GM12874 (cell line): ENCODE measurements at regions not wholly inside any gene's neighbourhood (a gene's known extent, or its start where the extent isn't known, plus 50 kb on each side); places are given as distances from the start of the nearest gene placed in this dataset.

ENCODE experiments used
- TF ChIP-seq, protein P1 (sequence below): IDR thresholded peaks from 2 replicates; pipeline ENCODE4 v1.5.1; 2011; ENCODE audit warnings: low read depth, mild to moderate bottlenecking, control low read depth, low read length, moderate library complexity; ENCODE audit not compliant: insufficient read depth

DNA sequence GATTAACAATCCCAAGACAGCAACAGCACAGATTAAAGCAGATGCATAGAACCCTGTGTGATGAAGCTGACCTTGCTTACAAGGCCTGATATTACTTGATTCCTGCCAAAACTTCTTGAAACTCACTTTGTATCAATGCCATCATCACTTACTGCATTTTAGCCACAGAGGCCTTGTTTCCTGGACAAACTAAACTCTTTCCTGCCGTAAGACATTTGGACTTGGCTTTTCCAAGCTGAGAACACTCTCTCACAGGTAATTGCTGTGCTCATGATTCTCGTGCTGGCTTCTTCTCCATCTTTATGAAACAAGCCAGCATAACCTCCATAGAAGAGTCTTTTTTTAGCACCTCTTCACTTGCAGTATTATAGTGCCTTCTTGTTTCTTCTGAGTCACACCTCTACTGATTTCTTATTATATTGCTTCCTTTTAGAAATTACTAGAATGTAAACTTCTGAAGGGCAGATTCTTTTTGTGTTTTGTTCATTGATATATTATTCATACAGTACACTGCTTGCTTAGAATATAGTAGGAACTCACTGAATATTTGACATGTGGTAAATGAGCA lies 456.5 kb upstream of the ZNF608 start:
- TF ChIP-seq, protein P1, sequence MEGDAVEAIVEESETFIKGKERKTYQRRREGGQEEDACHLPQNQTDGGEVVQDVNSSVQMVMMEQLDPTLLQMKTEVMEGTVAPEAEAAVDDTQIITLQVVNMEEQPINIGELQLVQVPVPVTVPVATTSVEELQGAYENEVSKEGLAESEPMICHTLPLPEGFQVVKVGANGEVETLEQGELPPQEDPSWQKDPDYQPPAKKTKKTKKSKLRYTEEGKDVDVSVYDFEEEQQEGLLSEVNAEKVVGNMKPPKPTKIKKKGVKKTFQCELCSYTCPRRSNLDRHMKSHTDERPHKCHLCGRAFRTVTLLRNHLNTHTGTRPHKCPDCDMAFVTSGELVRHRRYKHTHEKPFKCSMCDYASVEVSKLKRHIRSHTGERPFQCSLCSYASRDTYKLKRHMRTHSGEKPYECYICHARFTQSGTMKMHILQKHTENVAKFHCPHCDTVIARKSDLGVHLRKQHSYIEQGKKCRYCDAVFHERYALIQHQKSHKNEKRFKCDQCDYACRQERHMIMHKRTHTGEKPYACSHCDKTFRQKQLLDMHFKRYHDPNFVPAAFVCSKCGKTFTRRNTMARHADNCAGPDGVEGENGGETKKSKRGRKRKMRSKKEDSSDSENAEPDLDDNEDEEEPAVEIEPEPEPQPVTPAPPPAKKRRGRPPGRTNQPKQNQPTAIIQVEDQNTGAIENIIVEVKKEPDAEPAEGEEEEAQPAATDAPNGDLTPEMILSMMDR: no peak

DNA sequence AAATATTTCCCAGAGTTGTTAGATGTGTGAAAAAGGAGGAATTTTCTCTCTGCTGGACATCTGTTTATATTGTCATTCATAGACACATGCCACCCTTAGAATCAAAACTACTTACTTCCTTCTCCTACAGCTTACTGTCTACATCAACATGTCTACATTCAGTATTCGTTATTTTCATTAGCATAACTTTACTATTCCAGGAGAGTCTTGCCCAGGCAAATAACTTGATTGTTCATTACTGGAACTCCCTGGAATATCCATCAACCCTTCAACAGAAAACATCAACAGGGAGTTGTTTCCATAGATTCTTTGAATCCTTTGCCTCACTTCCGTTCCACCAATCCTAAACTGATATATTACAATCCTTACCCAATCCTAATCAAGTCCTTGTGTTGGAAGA lies 457.5 kb upstream of the ZNF608 start:
- TF ChIP-seq, protein P1: no peak

DNA sequence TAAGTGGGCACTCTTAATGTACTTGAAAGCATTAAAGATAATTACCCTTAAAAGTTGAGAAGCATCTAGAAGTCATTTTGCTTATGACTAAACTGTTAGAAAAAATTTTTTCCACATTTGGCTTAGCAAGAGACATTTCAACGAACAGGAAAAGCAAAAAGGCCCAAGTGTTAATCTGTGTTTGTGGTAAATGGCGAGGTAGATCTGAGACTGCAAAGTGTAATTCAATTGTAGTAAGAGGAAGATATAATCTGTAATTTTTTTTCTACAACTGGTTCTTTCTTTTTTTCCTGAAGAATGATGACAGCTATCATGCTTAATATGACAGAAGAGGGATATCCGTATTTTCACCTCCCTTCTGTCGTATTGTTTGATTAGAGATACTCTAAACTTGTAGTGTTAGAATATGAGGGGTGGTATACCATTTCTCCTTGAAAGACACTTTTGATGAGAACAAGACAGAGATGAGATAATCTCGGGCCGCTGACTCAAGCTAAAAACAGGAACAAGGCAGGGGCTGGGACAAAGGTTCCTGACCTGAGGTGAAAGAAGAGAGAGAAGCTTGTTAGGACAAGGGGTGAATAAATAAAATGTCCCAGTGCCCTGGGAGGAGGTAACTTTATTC lies 459.3 kb upstream of the ZNF608 start:
- TF ChIP-seq, protein P1: no peak

DNA sequence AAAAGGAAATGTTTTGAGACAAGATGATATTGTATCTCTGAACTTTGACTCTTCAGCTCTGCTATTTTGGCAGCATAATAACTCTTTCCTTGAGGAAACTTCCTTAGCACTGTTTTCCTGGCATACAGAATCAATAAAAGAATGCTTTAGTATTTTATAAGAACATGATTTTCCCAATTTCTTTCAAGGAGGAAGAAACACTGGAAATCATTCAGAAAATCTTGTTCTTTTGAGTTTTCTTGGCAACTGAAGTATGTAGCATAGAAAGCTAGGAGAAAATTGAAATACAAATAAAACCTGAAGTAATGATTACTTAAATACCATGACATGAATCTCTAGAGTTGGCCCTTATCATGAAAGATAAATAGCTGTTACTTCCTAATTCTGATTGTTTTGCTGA lies 461.4 kb upstream of the ZNF608 start:
- TF ChIP-seq, protein P1: no peak

DNA sequence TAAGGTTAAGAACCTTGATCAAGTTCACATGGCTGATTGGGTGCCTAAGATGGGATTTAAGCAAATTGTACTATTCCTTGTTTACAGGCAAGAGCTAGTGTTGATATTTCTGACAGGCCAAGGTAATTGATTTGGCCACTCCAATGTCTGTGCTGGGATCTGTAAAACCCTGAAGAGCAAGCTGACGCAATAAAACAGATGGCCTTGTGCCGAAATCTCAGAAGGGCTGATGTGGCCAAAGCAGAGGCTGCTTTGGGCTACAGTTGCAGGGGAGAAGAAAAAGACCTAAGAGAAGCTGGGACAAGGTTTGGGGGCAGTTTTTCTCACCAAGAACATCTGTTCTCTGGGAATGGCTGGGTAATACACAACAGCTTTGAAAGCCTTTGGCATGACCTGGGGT lies 463.2 kb upstream of the ZNF608 start:
- TF ChIP-seq, protein P1: no peak

DNA sequence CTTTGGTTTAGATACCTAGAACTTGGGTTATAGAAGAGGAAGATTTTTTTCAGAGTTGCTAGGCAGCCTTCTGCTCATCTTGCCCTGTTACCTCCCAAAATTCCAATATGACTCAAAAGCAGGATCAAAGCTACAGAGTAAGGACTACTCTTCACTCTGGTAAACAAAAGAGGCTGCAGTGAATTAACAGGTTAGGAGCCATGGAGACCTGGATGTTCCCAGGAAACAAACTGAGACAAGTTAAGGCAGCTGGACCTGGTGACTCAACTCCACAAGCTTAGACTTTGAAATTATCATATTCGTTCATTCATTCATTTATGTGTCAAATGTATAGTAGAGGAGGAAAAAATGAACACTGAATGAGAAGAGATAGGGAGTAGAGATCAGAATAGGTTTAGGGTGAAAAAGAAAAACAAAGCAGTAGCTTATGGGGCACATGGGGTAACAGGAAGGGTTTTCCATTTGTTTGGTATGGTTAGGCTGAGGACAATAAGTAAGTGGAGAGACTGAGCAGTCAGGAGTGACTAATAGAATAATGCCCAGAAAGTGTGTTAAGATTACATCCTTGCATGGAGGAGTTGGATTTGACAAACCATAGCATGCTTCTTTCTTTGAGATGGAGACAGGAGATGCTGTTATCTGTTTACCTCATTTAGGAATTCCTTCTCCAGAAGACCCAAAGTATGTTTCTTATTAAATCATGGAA lies 464.0 kb upstream of the ZNF608 start:
- TF ChIP-seq, protein P1: no peak

DNA sequence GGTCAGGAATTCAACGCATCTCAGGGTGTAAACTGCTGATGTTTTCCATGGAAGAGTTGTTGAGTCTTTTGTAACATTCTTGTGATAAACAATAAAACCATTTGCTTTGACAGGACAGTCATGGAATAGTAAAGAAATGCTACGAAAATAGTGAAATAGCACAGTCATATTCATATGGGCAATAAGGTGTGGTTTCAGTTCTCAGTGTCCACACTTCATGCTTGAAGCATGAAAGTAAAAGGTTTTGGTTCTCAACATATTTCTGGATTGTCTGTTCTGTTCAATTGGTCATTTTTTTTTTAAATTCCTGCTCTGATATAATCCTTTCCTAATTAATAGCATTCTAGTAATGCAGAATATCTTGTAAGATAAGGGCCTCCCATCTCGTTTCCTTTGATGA lies 467.6 kb upstream of the ZNF608 start:
- TF ChIP-seq, protein P1: no peak
